GM18511 (cell line): ENCODE measurements at regions not wholly inside any gene's neighbourhood (a gene's known extent, or its start where the extent isn't known, plus 50 kb on each side); places are given as distances from the start of the nearest gene placed in this dataset.
A peak's percentile ranks its signal among the peaks of the same experiment; 100 is the strongest.

ENCODE experiments used
- ATAC-seq: cut with Tn5 transposase; IDR thresholded peaks from one replicate; pipeline ENCODE4 v1.9.1; 2021; ENCODE audit warnings: mild to moderate bottlenecking, moderate library complexity; ENCODE audit not compliant: unreplicated experiment

GRCh38 chr18:26745288-26746181 is 120.0 kb downstream of the AQP4 start:
- ATAC-seq = no peak

- ATAC-seq = no peak
Measured at GRCh38 chr18:26741758-26742157, 123.7 kb downstream of the AQP4 start.

- no peak for ATAC-seq
Measured at GRCh38 chr18:26741048-26741447, 124.5 kb downstream of the AQP4 start.

DNA sequence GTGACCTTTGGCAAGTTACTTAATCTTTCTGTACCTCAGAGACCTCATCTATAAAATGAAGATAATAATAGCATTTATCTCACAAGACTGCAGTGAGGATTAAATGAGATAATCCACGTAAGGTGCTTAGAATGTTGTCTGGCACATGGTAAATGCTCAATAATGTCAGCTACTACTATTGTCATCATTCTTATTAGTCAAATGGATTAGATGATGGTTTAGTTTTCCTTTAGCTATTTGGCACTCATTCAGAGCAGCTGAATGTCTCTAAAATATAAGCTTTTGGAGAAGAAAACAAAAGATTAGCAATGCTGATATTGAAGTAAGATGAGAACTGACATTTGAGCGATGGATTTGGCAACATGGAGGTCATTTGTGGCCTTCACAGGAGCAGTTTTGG is 125.1 kb downstream of the AQP4 start:
- no peak for ATAC-seq

DNA sequence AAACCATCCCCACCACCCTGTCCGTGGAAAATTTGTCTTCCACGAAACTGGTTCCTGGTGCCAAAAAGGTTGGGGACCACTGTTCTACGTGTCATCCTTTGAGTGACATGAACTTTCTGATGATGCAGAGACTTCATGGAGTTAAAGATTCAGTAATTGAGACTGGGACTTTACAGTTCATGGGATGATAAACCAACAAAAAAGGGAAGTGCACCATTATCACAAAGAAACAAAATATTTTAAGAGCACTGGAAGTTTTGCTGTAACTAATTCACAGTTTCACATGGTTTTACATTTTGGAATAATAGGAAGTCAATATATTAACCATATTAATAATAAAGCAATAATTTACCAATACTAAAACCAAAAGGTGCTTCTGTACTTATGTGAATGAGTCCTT is 126.8 kb downstream of the AQP4 start:
- no peak for ATAC-seq

DNA sequence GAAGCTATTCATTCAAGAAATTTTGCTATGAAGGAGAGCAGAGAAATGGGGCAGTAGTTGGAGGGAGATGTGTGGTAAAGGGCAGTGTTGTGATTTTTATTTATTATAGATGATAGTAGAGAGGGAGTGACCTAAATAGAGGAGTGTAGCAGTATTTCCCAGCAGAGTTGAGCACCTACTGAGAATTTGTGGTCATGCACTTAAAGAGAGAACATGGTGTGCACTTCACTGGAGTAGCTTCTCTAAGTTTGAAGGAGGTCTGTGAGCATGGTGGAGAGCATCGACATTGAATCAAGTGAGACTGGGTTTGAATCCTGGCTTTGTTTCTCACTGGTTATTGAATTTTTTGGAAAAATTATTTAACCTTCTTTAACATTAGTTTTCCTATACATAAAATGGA is 129.2 kb downstream of the AQP4 start:
- no peak for ATAC-seq

DNA sequence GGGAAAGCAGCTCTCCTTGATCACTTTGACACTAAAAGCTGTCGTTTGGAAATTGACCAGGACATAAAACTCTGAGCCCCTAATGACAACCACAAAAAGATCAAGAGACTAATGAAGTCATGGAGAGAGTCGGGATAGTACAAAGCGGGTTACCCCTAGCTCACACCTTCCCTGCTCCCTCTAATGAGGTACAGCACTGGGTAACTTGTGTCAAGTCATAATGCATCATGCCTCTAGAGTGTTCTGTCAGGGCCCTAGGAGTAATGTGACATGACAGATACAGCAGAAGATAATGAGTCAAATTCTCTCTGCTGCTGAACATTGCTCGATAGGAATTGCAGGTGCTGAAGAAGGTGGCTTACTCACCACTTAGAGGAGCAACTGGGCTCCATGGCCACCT is 130.7 kb downstream of the AQP4 start:
- no peak for ATAC-seq

GRCh38 chr18:26729449-26729848 is 136.1 kb downstream of the AQP4 start:
- ATAC-seq = no peak

- ATAC-seq = no peak
Measured at GRCh38 chr18:26729008-26729407, 136.5 kb downstream of the AQP4 start.

- no peak for ATAC-seq
Measured at GRCh38 chr18:26723981-26724380, 141.5 kb downstream of the AQP4 start.

DNA sequence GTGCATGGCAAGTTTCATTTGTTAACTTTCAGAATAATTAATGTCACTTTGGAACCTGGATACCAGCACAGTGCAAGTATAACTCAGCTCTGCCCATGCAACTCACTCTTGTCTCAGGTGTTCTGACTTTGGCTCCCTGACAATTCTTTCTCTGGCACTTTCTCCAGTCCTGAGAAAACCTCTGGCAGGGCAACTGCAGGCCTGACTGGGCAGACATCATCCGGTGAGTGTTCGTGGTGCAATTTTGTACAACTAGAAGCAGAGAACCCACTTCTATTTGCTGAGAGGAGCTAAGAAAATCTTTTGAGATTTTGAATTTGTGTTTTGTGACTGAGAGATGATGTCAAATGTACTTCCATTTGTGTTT is 143.0 kb downstream of the AQP4 start:
- no peak for ATAC-seq

DNA sequence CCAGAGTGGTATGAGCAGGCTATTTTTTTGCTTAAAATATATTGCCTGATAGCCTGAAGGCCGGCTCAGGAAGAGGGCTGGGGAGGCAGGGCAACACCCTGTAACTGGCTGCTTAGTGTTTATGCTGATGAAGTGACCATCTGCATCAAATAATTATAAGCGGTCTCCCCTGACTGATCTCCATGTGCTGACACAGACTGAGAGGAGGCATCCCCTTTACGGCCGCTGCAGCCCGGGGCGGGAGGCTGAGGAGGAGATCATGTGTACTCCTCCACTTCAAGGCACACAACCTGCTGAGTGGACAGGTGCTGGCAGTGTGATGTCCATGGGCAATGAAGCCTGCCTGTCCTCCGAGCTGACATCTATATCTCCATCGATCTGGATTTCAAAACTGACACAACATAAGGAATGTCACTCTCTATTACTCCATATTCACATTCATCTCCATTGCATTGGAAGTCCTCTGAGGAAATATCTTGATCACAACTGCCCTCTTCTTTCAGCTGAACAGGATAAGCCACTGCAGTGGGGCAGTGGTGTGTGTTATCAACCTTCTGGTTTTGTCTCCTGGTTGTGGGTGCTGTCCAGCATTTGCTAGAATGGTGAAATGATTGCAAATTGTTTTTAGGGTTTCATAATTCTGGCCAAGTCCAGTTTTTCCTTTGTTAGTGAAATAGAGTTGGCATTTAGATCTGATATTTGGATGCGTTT is 143.5 kb downstream of the AQP4 start:
- no peak for ATAC-seq

GRCh38 chr18:26719896-26720295 is 145.6 kb downstream of the AQP4 start:
- ATAC-seq = no peak

- ATAC-seq = no peak
Measured at GRCh38 chr18:26717123-26717719, 148.3 kb downstream of the AQP4 start.

DNA sequence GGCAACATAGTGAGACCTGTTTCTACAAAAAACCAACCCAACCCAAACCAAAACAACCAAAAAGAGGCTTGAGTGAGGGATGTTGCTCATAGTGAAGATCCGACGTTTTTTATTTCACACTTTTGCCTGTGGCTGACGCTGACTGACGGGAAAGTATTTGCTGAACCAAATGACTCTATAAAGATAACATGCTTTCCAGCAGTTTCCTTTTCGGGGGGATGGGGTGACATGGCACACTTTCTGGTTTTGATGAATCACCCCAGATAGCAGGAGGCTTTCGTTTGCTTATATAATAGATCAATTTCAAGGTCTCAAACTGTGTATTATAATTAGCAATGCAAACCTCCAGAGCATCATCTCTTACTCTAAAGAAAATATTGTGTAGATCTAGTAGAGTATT is 150.8 kb downstream of the AQP4 start:
- no peak for ATAC-seq

- no peak for ATAC-seq
Measured at GRCh38 chr18:26711756-26712155, 153.8 kb downstream of the AQP4 start.

GRCh38 chr18:26710470-26711096 is 154.9 kb downstream of the AQP4 start:
- peak; percentile 96 for ATAC-seq

DNA sequence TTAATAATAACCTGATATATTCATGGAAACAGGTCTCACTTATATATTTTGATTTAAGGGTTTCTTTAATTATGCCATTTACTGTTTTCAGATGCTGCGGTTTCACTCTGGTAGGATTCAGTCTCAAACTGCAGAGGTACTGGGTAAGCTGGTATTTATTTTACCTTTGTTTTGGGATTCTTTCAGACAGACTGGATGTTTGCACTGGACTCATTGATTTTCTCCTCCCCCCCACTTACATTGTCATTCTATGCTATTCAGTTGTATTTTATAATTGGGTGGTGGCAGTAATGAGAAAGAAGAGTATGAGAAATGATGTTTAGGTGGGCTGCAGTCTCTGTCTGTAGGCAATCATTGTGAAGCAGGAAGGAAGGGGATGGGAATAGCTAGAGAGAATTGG is 155.6 kb downstream of the AQP4 start:
- ATAC-seq = no peak

- no peak for ATAC-seq
Measured at GRCh38 chr18:26708806-26709716, 156.4 kb downstream of the AQP4 start.

DNA sequence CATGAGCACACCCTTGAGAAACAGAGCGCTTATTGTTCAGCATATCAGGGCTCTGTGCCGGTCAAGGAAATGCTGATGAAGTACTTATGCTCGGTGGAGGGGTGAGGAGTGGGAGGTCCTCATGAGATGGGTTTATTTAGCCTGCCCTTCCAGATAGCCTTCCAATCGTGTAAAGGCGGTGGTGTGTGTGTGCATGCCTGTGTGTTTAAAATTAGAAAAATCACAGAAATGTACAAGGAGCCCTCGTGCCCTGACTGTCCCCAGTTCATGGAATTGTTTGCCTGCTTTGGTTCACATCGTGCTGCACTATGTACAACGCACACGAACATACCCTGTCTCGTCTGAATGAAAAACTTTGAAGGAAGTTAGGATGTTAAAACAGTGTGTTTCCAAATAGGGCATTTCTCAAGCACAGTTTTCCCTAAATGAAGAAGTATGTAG is 158.6 kb downstream of the AQP4 start:
- no peak for ATAC-seq
